Liver (tissue), 7 donors: ENCODE measurements at regions not wholly inside any gene's neighbourhood (a gene's known extent, or its start where the extent isn't known, plus 50 kb on each side); places are given as distances from the start of the nearest gene placed in this dataset.
"Not testable (repeated sequence)": the region's sequence is repeated elsewhere in the genome, so short reads cannot be mapped to it uniquely, and the experiment has no call there.

Experiments
- DNase-seq: peaks from one replicate; pipeline ENCODE4 v3.0.0-alpha.2; 2017; ENCODE audit warnings: low spot score
- H3K27ac ChIP-seq, 2 donors: one replicate each; pipeline ENCODE4 v1.7.0; 2013; ENCODE audit warnings: inconsistent platforms in 2 of 2, low read length in 2 of 2, control low read depth in 1 of 2, low read depth in 1 of 2, mild to moderate bottlenecking in 1 of 2
- H3K27me3 ChIP-seq, 4 donors: one replicate each; pipeline versions ENCODE4 v1.6.1 to v1.7.0; 2013; ENCODE audit warnings: low read length in 3 of 4, inconsistent platforms in 1 of 4, mild to moderate bottlenecking in 1 of 4, moderate library complexity in 1 of 4; ENCODE audit not compliant: control insufficient read depth in 4 of 4, insufficient read depth in 4 of 4
- H3K36me3 ChIP-seq, 4 donors: one replicate each; pipeline versions ENCODE4 v1.6.1 to v1.7.0; 2013; ENCODE audit warnings: low read length in 3 of 4, mild to moderate bottlenecking in 3 of 4, low read depth in 1 of 4, moderate library complexity in 1 of 4; ENCODE audit not compliant: control insufficient read depth in 4 of 4, insufficient read depth in 3 of 4
- H3K4me1 ChIP-seq, 4 donors: one replicate each; pipeline versions ENCODE4 v1.6.1 to v1.7.0; 2013; ENCODE audit warnings: low read length in 3 of 4, mild to moderate bottlenecking in 3 of 4, moderate library complexity in 1 of 4; ENCODE audit not compliant: control insufficient read depth in 4 of 4, insufficient read depth in 4 of 4
- H3K4me3 ChIP-seq, 3 donors: one replicate each; pipeline versions ENCODE4 v1.6.1 to v1.7.0; 2013; ENCODE audit warnings: low read length in 3 of 3, control low read depth in 1 of 3, low read depth in 1 of 3, mild to moderate bottlenecking in 1 of 3
- H3K9ac ChIP-seq, 2 donors: one replicate each; pipeline ENCODE4 v1.7.0; 2013; ENCODE audit warnings: low read length in 2 of 2, mild to moderate bottlenecking in 2 of 2, moderate library complexity in 2 of 2, control low read depth in 1 of 2, low read depth in 1 of 2
- H3K9me3 ChIP-seq, 4 donors: one replicate each; pipeline versions ENCODE4 v1.6.1 to v1.7.0; 2013; ENCODE audit warnings: low read length in 3 of 4; ENCODE audit not compliant: control insufficient read depth in 4 of 4
- EGR1 ChIP-seq, 2 donors: IDR thresholded peaks; 2 replicates each; pipeline ENCODE4 v1.6.1; 2016 to 2018; ENCODE audit warnings: antibody characterized with exemption in 2 of 2, low read depth in 2 of 2
- FOXA1 ChIP-seq: IDR thresholded peaks from 2 replicates; pipeline ENCODE4 v1.6.1; 2016; ENCODE audit warnings: antibody characterized with exemption
- FOXA2 ChIP-seq: IDR thresholded peaks from 2 replicates; pipeline ENCODE4 v1.6.1; 2016; ENCODE audit warnings: antibody characterized with exemption
- GABPA ChIP-seq, 2 donors: IDR thresholded peaks in 1 of 2; conservative IDR thresholded peaks in 1 of 2; 2 replicates each; pipeline ENCODE4 v1.6.1; 2016; ENCODE audit warnings: antibody characterized with exemption in 2 of 2, mild to moderate bottlenecking in 1 of 2, moderate library complexity in 1 of 2
- HNF4A ChIP-seq, 2 donors: conservative IDR thresholded peaks; 2 replicates each; pipeline ENCODE4 v1.6.1; 2016; ENCODE audit warnings: antibody characterized with exemption in 2 of 2, mild to moderate bottlenecking in 2 of 2
- HNF4G ChIP-seq: IDR thresholded peaks from 2 replicates; pipeline ENCODE4 v1.6.1; 2016; ENCODE audit warnings: antibody characterized with exemption
- JUND ChIP-seq, 2 donors: IDR thresholded peaks; 2 replicates each; pipeline ENCODE4 v1.6.1; 2016; ENCODE audit warnings: antibody characterized with exemption in 2 of 2
- REST ChIP-seq: IDR thresholded peaks from 2 replicates; pipeline ENCODE4 v1.6.1; 2016; ENCODE audit warnings: antibody characterized with exemption, mild to moderate bottlenecking
- RXRA ChIP-seq, 2 donors: IDR thresholded peaks; 2 replicates each; pipeline ENCODE4 v1.6.1; 2017 to 2018; ENCODE audit warnings: antibody characterized with exemption in 2 of 2, mild to moderate bottlenecking in 1 of 2
- SP1 ChIP-seq: IDR thresholded peaks from 2 replicates; pipeline ENCODE4 v1.6.1; 2018; ENCODE audit warnings: antibody characterized with exemption, mild to moderate bottlenecking
- TAF1 ChIP-seq: conservative IDR thresholded peaks from 2 replicates; pipeline ENCODE4 v1.6.1; 2016; ENCODE audit warnings: antibody characterized with exemption, mild to moderate bottlenecking
- WGBS: extraction: QIAGEN DNeasy Blood & Tissue Kit; methylation state at CpG from one replicate; pipeline ENCODE4 v1.1.7; 2013; 5-methylcytosine and 5-hydroxymethylcytosine counted together
- TF ChIP-seq, protein P1 (sequence below): IDR thresholded peaks from 2 replicates; pipeline ENCODE4 v1.6.1; 2016; ENCODE audit warnings: antibody characterized with exemption
- TF ChIP-seq, protein P2 (sequence below): IDR thresholded peaks from 2 replicates; pipeline ENCODE4 v1.6.1; 2016; ENCODE audit warnings: antibody characterized with exemption
- donor health status: healthy.
- donor health status: healthy.
- donor health status: healthy.
- donor health status: healthy.

DNA sequence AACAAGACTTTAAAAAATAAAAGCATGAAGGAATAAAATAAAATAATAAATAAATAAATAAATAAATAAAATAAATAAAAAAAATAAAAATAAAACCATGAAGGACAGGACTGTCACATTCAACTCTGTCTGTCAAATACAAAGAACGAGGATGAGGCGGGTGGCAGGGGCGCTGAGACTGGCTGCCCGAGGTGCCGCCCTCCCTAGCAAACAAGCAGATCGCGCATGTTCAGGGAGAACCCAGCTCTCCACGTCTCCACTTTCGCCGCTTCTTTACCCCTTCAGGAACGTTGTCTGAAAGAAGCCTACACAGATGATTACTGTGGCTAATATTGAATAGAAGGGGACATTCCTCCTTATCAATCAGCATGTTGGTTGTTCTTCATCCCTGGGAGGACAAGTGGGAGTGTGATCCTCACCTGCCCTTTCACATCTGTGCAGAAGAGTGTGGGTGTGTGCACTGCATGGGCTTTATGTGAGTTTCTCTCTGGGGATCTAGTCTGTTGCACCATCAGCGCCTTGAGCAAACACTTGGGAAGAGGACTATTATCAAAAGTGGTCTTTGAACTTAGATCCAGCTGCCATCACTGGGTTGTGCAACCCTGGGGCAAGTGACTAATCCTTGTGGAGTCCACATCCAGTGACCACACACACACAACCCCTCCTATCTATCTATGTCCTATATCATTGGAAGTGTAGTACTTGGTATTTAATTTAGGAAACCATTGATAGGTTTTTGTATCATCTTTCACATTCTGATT, 399.2 kb downstream of the IRX2 start:
- WGBS: 78% methylated on average over 12 of the region's 12 CpGs
- Histone ChIP-seq H3K27me3 (no peaks in the 10 kb centered on the region), H3K4me3 (no peak overlapping the region), H3K27ac (no peak overlapping the region), H3K36me3 (no peaks in the 10 kb centered on the region), H3K4me1 (peaks cover 0 to 2% (median 0%) of the 10 kb centered on the region in 4 donors), H3K9ac (no peak overlapping the region), H3K9me3 (peaks cover 0 to 2% (median 0%) of the 10 kb centered on the region in 4 donors)
- TF ChIP-seq FOXA1 (no peak), FOXA2 (no peak), HNF4A (conservative IDR thresholded peaks at IDR 0.05) (peak; percentile 69 to 86), GABPA (IDR thresholded peaks at IDR 0.05 in 1 of 2, conservative IDR thresholded peaks at IDR 0.05 in 1 of 2) (no peak), JUND (IDR thresholded peaks at IDR 0.05) (peak; percentile 30 to 58), SP1 (no peak), REST (no peak), RXRA (IDR thresholded peaks at IDR 0.05) (peak in 1 of 2 donors; percentile 54), HNF4G (no peak), TAF1 (no peak)
- TF ChIP-seq, protein P1, sequence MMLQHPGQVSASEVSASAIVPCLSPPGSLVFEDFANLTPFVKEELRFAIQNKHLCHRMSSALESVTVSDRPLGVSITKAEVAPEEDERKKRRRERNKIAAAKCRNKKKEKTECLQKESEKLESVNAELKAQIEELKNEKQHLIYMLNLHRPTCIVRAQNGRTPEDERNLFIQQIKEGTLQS: no peak
- TF ChIP-seq, protein P2, sequence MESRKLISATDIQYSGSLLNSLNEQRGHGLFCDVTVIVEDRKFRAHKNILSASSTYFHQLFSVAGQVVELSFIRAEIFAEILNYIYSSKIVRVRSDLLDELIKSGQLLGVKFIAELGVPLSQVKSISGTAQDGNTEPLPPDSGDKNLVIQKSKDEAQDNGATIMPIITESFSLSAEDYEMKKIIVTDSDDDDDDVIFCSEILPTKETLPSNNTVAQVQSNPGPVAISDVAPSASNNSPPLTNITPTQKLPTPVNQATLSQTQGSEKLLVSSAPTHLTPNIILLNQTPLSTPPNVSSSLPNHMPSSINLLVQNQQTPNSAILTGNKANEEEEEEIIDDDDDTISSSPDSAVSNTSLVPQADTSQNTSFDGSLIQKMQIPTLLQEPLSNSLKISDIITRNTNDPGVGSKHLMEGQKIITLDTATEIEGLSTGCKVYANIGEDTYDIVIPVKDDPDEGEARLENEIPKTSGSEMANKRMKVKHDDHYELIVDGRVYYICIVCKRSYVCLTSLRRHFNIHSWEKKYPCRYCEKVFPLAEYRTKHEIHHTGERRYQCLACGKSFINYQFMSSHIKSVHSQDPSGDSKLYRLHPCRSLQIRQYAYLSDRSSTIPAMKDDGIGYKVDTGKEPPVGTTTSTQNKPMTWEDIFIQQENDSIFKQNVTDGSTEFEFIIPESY: no peak
- DNase-seq: no peak

GRCh38 chr5:2349768-2350167, 401.7 kb downstream of the IRX2 start:
- H3K27me3 ChIP-seq, DNase-seq, H3K36me3 ChIP-seq, H3K4me1 ChIP-seq, H3K4me3 ChIP-seq, H3K9ac ChIP-seq, H3K27ac ChIP-seq: not testable (repeated sequence)
- 97% methylated on average over 1 of the region's 1 CpG for WGBS
- H3K9me3 ChIP-seq: peaks cover 2 to 13% (median 2%) of the 10 kb centered on the region in 4 donors

DNA sequence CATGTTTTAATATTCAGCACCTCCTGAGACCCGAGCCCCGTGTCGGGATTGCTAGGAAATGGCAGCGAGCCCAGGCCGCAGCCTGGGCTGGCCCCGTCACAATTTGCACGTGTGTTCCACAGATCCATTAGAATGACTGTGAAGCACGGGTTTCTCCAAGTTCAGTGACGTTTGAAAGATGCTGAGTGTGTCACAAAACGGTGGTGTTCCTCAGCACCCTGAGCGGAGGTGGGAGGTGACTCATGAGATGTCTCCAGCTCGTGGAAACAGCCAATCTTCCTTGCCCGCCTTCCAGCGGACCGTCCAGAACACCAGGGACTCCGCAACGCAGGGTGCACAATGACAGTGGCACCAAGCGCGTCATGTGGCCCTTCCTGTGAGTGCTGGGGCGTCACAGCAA, 412.8 kb downstream of the IRX2 start:
- no peaks in the 10 kb centered on the region for H3K4me1 ChIP-seq
- no peak overlapping the region for H3K9ac ChIP-seq
- no peak for TF ChIP-seq FOXA2
- no peak for TF ChIP-seq EGR1 (IDR thresholded peaks at IDR 0.05; ENCODE audit: low read depth in 2 of 2)
- H3K4me3 ChIP-seq: no peak overlapping the region
- H3K36me3 ChIP-seq: no peaks in the 10 kb centered on the region
- DNase-seq: no peak
- 78% methylated on average over 20 of the region's 20 CpGs for WGBS
- no peaks in the 10 kb centered on the region for H3K27me3 ChIP-seq
- no peak overlapping the region for H3K27ac ChIP-seq
- no peaks in the 10 kb centered on the region for H3K9me3 ChIP-seq
